Gastrocnemius medialis (tissue), 4 donors: ENCODE measurements at regions not wholly inside any gene's neighbourhood (a gene's known extent, or its start where the extent isn't known, plus 50 kb on each side); places are given as distances from the start of the nearest gene placed in this dataset.
"Not testable (repeated sequence)": the region's sequence is repeated elsewhere in the genome, so short reads cannot be mapped to it uniquely, and the experiment has no call there.

Experiments used
- ATAC-seq, 2 donors: fragments of 150-250 bp; one replicate each; pipeline ENCODE4 v1.9.1; 2016
- DNase-seq, 2 donors: peaks; one replicate each; pipeline ENCODE4 v3.0.0-alpha.2; 2019
- H3K27ac ChIP-seq, 4 donors: fragments of 200-600 bp; sonication (generic); 1 replicate in 1 of 4; 2 replicates in 3 of 4; pipeline ENCODE4 v1.5.1; 2016 to 2018; ENCODE audit warnings: mild to moderate bottlenecking in 2 of 4, moderate library complexity in 1 of 4
- H3K27me3 ChIP-seq, 3 donors: fragments of 200-600 bp; sonication (generic) in 2 of 3; 1 replicate in 1 of 3; 2 replicates in 2 of 3; pipeline versions ENCODE4 v1.5.1 to v1.6.0; 2016 to 2019; ENCODE audit warnings: mild to moderate bottlenecking in 1 of 3, moderate library complexity in 1 of 3
- H3K36me3 ChIP-seq, 2 donors: fragments of 200-600 bp; sonication (generic) in 1 of 2; one replicate each; pipeline ENCODE4 v1.5.1; 2017 to 2018
- H3K4me1 ChIP-seq, 2 donors: fragments of 200-600 bp; sonication (generic) in 1 of 2; one replicate each; pipeline ENCODE4 v1.5.1; 2016 to 2017; ENCODE audit warnings: mild to moderate bottlenecking in 2 of 2
- H3K4me3 ChIP-seq, 4 donors: fragments of 200-600 bp; sonication (generic) in 3 of 4; 1 replicate in 1 of 4; 2 replicates in 3 of 4; pipeline ENCODE4 v1.5.1; 2016 to 2019; ENCODE audit warnings: mild to moderate bottlenecking in 2 of 4
- H3K9me3 ChIP-seq, 3 donors: fragments of 200-600 bp; sonication (generic) in 2 of 3; 1 replicate in 1 of 3; 2 replicates in 2 of 3; pipeline ENCODE4 v1.5.1; 2016 to 2019
- CTCF ChIP-seq, 5 experiments: fragments of 450-650 bp in 3 of 5; fragments of 200-600 bp in 2 of 5; sonication (generic) in 2 of 5; IDR thresholded peaks in 4 of 5; conservative IDR thresholded peaks in 1 of 5; 1 replicate in 4 of 5; 2 replicates in 1 of 5; pipeline ENCODE4 v1.5.1; 2016 to 2019; ENCODE audit warnings: antibody characterized with exemption in 5 of 5, mild to moderate bottlenecking in 3 of 5, moderate library complexity in 3 of 5
- POLR2A ChIP-seq, 2 donors: fragments of 450-650 bp; IDR thresholded peaks; one replicate each; pipeline ENCODE4 v1.6.1; 2017; ENCODE audit warnings: antibody characterized with exemption in 2 of 2, mild to moderate bottlenecking in 2 of 2, moderate library complexity in 2 of 2
- in situ Hi-C, 4 donors: fragments of 200-750 bp; cut with MboI; loops; one replicate each; pipeline versions ENCODE4 v1.15.0 to v1.8.0; 2017; ENCODE audit warnings: low sequenced_read_pairs in 4 of 4
- intact Hi-C: fragments of 100-400 bp; cut with DNase I; formaldehyde crosslinking; loops from one replicate; pipeline ENCODE4 v1.15.1; 2023; ENCODE audit warnings: low total_unique reads

GRCh38 chr3:125671461-125672243, 76.4 kb upstream of the OSBPL11 start:
- no peak for ATAC-seq
- intact Hi-C loops: no loop called here

GRCh38 chr3:125675791-125676190, 80.5 kb upstream of the OSBPL11 start:
- in situ Hi-C loops: no loop called here

More at GRCh38 chr3:125671461-125672243, 76.4 kb upstream of the OSBPL11 start:
- in situ Hi-C loops: no loop called here
- no peak for DNase-seq
- TF ChIP-seq CTCF (IDR thresholded peaks at IDR 0.05 in 4 of 5, conservative IDR thresholded peaks at IDR 0.05 in 1 of 5) (no peak), POLR2A (IDR thresholded peaks at IDR 0.05) (no peak)
- Histone ChIP-seq H3K9me3 (no peaks in the 10 kb centered on the region), H3K27ac (no peak overlapping the region), H3K4me1 (no peaks in the 10 kb centered on the region), H3K36me3 (no peaks in the 10 kb centered on the region), H3K4me3 (no peak overlapping the region), H3K27me3 (no peaks in the 10 kb centered on the region)

GRCh38 chr3:125679258-125679657, 84.0 kb upstream of the OSBPL11 start:
- in situ Hi-C loops: no loop called here
- DNase-seq (no peak), ATAC-seq (peak in 1 of 2 donors; percentile 43)
- intact Hi-C loops: no loop called here
- H3K27ac ChIP-seq: no peak overlapping the region
- no peaks in the 10 kb centered on the region for H3K36me3 ChIP-seq
- no peak for TF ChIP-seq POLR2A (IDR thresholded peaks at IDR 0.05)
- no peak for TF ChIP-seq CTCF (IDR thresholded peaks at IDR 0.05 in 4 of 5, conservative IDR thresholded peaks at IDR 0.05 in 1 of 5)
- H3K9me3 ChIP-seq: no peaks in the 10 kb centered on the region
- H3K27me3 ChIP-seq: no peaks in the 10 kb centered on the region
- H3K4me3 ChIP-seq: no peak overlapping the region
- peaks cover 4 to 8% of the 10 kb centered on the region in 2 donors for H3K4me1 ChIP-seq

More at GRCh38 chr3:125675791-125676190, 80.5 kb upstream of the OSBPL11 start:
- H3K36me3 ChIP-seq: no peaks in the 10 kb centered on the region
- H3K27me3 ChIP-seq: no peaks in the 10 kb centered on the region
- DNase-seq: no peak
- ATAC-seq: no peak
- no peak overlapping the region for H3K4me3 ChIP-seq
- no peaks in the 10 kb centered on the region for H3K9me3 ChIP-seq
- intact Hi-C loops: no loop called here
- TF ChIP-seq CTCF (IDR thresholded peaks at IDR 0.05 in 4 of 5, conservative IDR thresholded peaks at IDR 0.05 in 1 of 5): no peak
- TF ChIP-seq POLR2A (IDR thresholded peaks at IDR 0.05): no peak
- no peaks in the 10 kb centered on the region for H3K4me1 ChIP-seq
- H3K27ac ChIP-seq: no peak overlapping the region

GRCh38 chr3:125681146-125681545, 85.8 kb upstream of the OSBPL11 start:
- H3K9me3 ChIP-seq: no peaks in the 10 kb centered on the region
- H3K27ac ChIP-seq: no peak overlapping the region
- no peak for ATAC-seq
- DNase-seq: no peak
- peaks cover 4 to 8% of the 10 kb centered on the region in 2 donors for H3K4me1 ChIP-seq
- no peaks in the 10 kb centered on the region for H3K36me3 ChIP-seq
- in situ Hi-C loops: no loop called here
- intact Hi-C loops: no loop called here
- no peaks in the 10 kb centered on the region for H3K27me3 ChIP-seq
- no peak overlapping the region for H3K4me3 ChIP-seq
- no peak for TF ChIP-seq CTCF (IDR thresholded peaks at IDR 0.05 in 4 of 5, conservative IDR thresholded peaks at IDR 0.05 in 1 of 5)
- no peak for TF ChIP-seq POLR2A (IDR thresholded peaks at IDR 0.05)

GRCh38 chr3:125681906-125682305, 86.6 kb upstream of the OSBPL11 start:
- intact Hi-C loops, DNase-seq, H3K4me3 ChIP-seq, in situ Hi-C loops, H3K27me3 ChIP-seq, H3K36me3 ChIP-seq, H3K9me3 ChIP-seq, H3K27ac ChIP-seq, H3K4me1 ChIP-seq, ATAC-seq: not testable (repeated sequence)

GRCh38 chr3:125682610-125683009, 87.3 kb upstream of the OSBPL11 start:
- ATAC-seq: peak; percentile 4 to 20
- H3K27ac ChIP-seq, in situ Hi-C loops: not testable (repeated sequence)

More at GRCh38 chr3:125682610-125683009, 87.3 kb upstream of the OSBPL11 start:
- H3K27me3 ChIP-seq, intact Hi-C loops, H3K4me3 ChIP-seq, H3K4me1 ChIP-seq, H3K9me3 ChIP-seq, DNase-seq, H3K36me3 ChIP-seq: not testable (repeated sequence)
